B cell (primary cell): ENCODE measurements at regions not wholly inside any gene's neighbourhood (a gene's known extent, or its start where the extent isn't known, plus 50 kb on each side); places are given as distances from the start of the nearest gene placed in this dataset.

Source experiments
- CTCF ChIP-seq: fragments of 200-600 bp; IDR thresholded peaks from one replicate; pipeline ENCODE4 v1.8.0; 2022; ENCODE audit warnings: antibody characterized with exemption, mild to moderate bottlenecking
- EZH2 ChIP-seq: IDR thresholded peaks from 2 replicates; pipeline ENCODE4 v1.6.1; 2012; ENCODE audit warnings: borderline replicate concordance, low read depth, mild to moderate bottlenecking, moderate library complexity, low read length; ENCODE audit not compliant: insufficient read depth, poor library complexity, severe bottlenecking

DNA sequence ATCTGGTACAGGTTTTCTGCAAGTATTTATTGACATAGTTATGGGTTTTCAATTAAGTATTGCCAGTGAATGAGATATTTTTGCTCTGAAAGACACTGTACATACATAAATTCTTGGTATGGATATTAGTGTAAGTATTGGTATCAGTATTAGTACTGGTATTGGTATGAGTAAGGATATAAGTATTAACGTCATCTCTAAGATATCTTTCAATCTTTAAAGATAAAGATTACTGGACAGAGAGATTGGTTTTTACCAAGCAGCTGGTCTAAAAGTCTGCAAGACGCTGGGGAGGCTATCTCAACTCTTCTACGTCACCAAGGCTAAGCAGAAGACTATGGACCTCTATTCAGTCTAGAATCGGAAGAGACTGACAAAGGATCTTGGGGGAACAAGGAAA, 234.5 kb downstream of the NXPE2 start:
- TF ChIP-seq CTCF: no peak
- TF ChIP-seq EZH2: no peak
